Ishikawa (cell line): ENCODE measurements at regions not wholly inside any gene's neighbourhood (a gene's known extent, or its start where the extent isn't known, plus 50 kb on each side); places are given as distances from the start of the nearest gene placed in this dataset.

ENCODE experiments used
- CEBPB ChIP-seq: IDR thresholded peaks from 2 replicates; pipeline ENCODE4 v1.6.1; 2012
- CREB1 ChIP-seq: IDR thresholded peaks from 2 replicates; pipeline ENCODE4 v1.6.1; 2012; ENCODE audit warnings: low read depth
- EGR1 ChIP-seq: IDR thresholded peaks from 2 replicates; pipeline ENCODE4 v1.6.1; 2012
- EP300 ChIP-seq: IDR thresholded peaks from 2 replicates; pipeline ENCODE4 v1.6.1; 2012; ENCODE audit warnings: borderline replicate concordance
- FOXM1 ChIP-seq: IDR thresholded peaks from 2 replicates; pipeline ENCODE4 v1.6.1; 2012; ENCODE audit warnings: low read depth, borderline replicate concordance
- NFIC ChIP-seq: IDR thresholded peaks from 2 replicates; pipeline ENCODE4 v1.6.1; 2012
- RAD21 ChIP-seq: IDR thresholded peaks from 2 replicates; pipeline ENCODE4 v1.6.1; 2012; ENCODE audit warnings: low read depth
- TAF1 ChIP-seq: IDR thresholded peaks from 2 replicates; pipeline ENCODE4 v1.6.1; 2012; ENCODE audit warnings: low read depth, mild to moderate bottlenecking
- TCF12 ChIP-seq: IDR thresholded peaks from 2 replicates; pipeline ENCODE4 v1.6.1; 2012; ENCODE audit warnings: low read depth
- TEAD4 ChIP-seq: IDR thresholded peaks from 2 replicates; pipeline ENCODE4 v1.6.1; 2012
- YY1 ChIP-seq: IDR thresholded peaks from 2 replicates; pipeline ENCODE4 v1.6.1; 2012; ENCODE audit warnings: low read depth
- ZBTB7A ChIP-seq: IDR thresholded peaks from 2 replicates; pipeline ENCODE4 v1.6.1; 2012; ENCODE audit warnings: low read depth
- TF ChIP-seq, protein P1 (sequence below): IDR thresholded peaks from 2 replicates; pipeline ENCODE4 v1.6.1; 2012
- TF ChIP-seq, protein P2 (sequence below): IDR thresholded peaks from 2 replicates; pipeline ENCODE4 v1.6.1; 2012; ENCODE audit warnings: low read depth, mild to moderate bottlenecking
- TF ChIP-seq, protein P3 (sequence below): IDR thresholded peaks from 2 replicates; pipeline ENCODE4 v1.6.1; 2012

DNA sequence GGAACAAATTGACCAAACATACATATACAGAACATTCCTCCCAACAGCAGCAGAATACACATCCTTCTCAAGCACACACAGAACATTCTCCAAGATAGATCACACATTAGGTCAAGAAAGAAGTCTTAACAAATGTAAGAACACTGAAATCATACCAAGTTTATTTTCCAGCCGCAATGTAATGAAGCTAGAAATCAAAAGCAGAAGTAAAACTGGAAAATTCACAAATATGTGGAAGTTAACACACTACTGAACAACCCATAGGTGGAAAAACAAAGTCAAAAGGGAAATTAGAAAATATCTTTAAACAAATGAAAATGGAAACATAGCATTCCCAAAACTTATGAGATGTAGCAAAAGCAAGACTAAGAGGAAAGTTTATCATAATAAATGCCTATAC lies 692.6 kb downstream of the DIAPH3 start:
- TF ChIP-seq EGR1, result no peak
- no peak for TF ChIP-seq ZBTB7A
- TF ChIP-seq TCF12, result no peak
- TF ChIP-seq TEAD4, result no peak
- TF ChIP-seq, protein P1, sequence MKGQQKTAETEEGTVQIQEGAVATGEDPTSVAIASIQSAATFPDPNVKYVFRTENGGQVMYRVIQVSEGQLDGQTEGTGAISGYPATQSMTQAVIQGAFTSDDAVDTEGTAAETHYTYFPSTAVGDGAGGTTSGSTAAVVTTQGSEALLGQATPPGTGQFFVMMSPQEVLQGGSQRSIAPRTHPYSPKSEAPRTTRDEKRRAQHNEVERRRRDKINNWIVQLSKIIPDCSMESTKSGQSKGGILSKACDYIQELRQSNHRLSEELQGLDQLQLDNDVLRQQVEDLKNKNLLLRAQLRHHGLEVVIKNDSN, result no peak
- TF ChIP-seq, protein P2, sequence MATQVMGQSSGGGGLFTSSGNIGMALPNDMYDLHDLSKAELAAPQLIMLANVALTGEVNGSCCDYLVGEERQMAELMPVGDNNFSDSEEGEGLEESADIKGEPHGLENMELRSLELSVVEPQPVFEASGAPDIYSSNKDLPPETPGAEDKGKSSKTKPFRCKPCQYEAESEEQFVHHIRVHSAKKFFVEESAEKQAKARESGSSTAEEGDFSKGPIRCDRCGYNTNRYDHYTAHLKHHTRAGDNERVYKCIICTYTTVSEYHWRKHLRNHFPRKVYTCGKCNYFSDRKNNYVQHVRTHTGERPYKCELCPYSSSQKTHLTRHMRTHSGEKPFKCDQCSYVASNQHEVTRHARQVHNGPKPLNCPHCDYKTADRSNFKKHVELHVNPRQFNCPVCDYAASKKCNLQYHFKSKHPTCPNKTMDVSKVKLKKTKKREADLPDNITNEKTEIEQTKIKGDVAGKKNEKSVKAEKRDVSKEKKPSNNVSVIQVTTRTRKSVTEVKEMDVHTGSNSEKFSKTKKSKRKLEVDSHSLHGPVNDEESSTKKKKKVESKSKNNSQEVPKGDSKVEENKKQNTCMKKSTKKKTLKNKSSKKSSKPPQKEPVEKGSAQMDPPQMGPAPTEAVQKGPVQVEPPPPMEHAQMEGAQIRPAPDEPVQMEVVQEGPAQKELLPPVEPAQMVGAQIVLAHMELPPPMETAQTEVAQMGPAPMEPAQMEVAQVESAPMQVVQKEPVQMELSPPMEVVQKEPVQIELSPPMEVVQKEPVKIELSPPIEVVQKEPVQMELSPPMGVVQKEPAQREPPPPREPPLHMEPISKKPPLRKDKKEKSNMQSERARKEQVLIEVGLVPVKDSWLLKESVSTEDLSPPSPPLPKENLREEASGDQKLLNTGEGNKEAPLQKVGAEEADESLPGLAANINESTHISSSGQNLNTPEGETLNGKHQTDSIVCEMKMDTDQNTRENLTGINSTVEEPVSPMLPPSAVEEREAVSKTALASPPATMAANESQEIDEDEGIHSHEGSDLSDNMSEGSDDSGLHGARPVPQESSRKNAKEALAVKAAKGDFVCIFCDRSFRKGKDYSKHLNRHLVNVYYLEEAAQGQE, result no peak
- no peak for TF ChIP-seq EP300
- no peak for TF ChIP-seq TAF1
- TF ChIP-seq, protein P3, sequence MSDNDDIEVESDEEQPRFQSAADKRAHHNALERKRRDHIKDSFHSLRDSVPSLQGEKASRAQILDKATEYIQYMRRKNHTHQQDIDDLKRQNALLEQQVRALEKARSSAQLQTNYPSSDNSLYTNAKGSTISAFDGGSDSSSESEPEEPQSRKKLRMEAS, result no peak
- TF ChIP-seq NFIC, result no peak
- no peak for TF ChIP-seq FOXM1

DNA sequence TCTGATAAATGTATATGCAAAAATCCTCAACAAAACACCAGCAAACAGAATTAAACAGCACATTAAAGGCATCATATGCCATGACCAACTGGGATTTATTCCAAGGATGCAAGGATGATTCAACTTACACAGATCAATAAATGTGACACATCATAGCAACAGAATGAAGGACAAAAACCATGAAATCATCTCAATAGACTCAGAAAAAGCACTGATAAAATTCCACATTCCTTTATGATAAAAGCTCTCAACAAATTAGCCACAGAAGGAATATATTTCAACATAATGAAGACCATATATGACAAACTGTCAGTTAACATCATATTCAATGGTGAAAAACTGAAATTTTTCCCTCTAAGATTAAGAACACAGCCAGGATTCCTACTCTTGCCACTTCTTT lies 691.6 kb downstream of the DIAPH3 start:
- TF ChIP-seq, protein P3, result no peak
- TF ChIP-seq EGR1, result no peak
- TF ChIP-seq CREB1, result no peak
- no peak for TF ChIP-seq YY1
- TF ChIP-seq, protein P1, result no peak
- no peak for TF ChIP-seq ZBTB7A
- no peak for TF ChIP-seq RAD21
- no peak for TF ChIP-seq TEAD4
- no peak for TF ChIP-seq TCF12
- TF ChIP-seq EP300, result no peak
- TF ChIP-seq, protein P2, result no peak
- no peak for TF ChIP-seq NFIC

DNA sequence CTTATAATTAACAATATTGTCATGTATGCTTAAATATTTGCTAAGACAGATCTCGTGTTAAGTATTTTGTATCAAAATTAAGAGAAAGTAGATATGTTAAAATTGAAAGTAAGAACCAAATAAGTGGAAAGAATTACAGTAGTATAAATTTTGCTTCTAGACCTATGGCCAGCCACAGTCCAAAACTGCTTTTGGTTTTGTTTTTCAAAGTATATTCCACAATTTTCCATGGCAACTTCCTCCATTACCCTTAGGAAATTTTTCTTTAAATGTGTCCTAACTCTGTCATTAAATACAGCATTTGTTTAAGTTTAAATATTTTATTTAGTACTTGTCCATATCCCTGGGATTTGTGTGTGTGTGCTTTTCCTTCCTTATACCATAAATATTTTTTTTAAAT lies 689.0 kb downstream of the DIAPH3 start:
- TF ChIP-seq, protein P2, result no peak
- no peak for TF ChIP-seq CREB1
- TF ChIP-seq, protein P3, result no peak
- TF ChIP-seq ZBTB7A, result no peak
- TF ChIP-seq TAF1, result no peak
- no peak for TF ChIP-seq CEBPB
- no peak for TF ChIP-seq TCF12
- no peak for TF ChIP-seq EGR1
- TF ChIP-seq RAD21, result no peak
- no peak for TF ChIP-seq NFIC
- no peak for TF ChIP-seq EP300
- TF ChIP-seq, protein P1, result no peak
- no peak for TF ChIP-seq YY1
- no peak for TF ChIP-seq FOXM1
- TF ChIP-seq TEAD4, result no peak

DNA sequence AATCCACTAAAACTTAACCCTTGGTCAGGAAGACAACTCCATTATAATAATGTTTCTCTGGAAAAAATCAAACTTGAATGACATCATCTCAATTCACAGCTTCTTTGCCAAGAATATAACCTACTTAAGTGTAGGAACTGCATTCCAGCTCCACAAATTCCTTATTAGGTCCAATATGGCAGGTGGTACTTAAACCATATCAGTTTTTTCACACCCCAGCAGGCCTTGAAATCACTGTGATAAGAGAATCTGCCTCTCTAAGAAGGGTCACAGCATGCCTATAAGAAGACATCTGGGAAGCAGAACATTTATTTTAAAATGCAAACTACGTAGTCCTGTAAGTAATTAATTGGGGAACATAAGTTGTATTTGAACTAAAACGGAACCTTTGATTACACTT lies 687.8 kb downstream of the DIAPH3 start:
- no peak for TF ChIP-seq EP300
- no peak for TF ChIP-seq CEBPB
- TF ChIP-seq, protein P1, result no peak
- TF ChIP-seq TCF12, result no peak
- TF ChIP-seq, protein P3, result no peak
- no peak for TF ChIP-seq NFIC
- no peak for TF ChIP-seq EGR1
- TF ChIP-seq CREB1, result no peak
- TF ChIP-seq FOXM1, result no peak
- no peak for TF ChIP-seq YY1
- no peak for TF ChIP-seq RAD21
- TF ChIP-seq TEAD4, result no peak
